SK-N-MC (cell line): ENCODE measurements at regions not wholly inside any gene's neighbourhood (a gene's known extent, or its start where the extent isn't known, plus 50 kb on each side); places are given as distances from the start of the nearest gene placed in this dataset.
"Not testable (repeated sequence)": the region's sequence is repeated elsewhere in the genome, so short reads cannot be mapped to it uniquely, and the experiment has no call there.

ENCODE experiments used
- DNase-seq: peaks from one replicate; pipeline ENCODE4 v3.0.0-alpha.2; 2011; ENCODE audit warnings: low read depth, low spot score
- H3K27ac ChIP-seq: fragments of 200-600 bp; sonication (generic); 2 replicates; pipeline ENCODE4 v1.5.1; 2016; ENCODE audit warnings: mixed run types
- H3K36me3 ChIP-seq: fragments of 200-600 bp; sonication (generic); 2 replicates; pipeline ENCODE4 v1.6.1; 2017; ENCODE audit warnings: antibody characterized with exemption, low read length, mixed read lengths; ENCODE audit not compliant: insufficient read depth
- H3K4me3 ChIP-seq: fragments of 200-600 bp; sonication (generic); 2 replicates; pipeline ENCODE4 v1.5.1; 2016
- H3K9ac ChIP-seq: fragments of 200-600 bp; sonication (generic); 2 replicates; pipeline ENCODE4 v1.8.0; 2017; ENCODE audit warnings: mixed run types, mixed read lengths; ENCODE audit not compliant: insufficient read length
- H3K9me3 ChIP-seq: fragments of 200-600 bp; sonication (generic); 2 replicates; pipeline ENCODE4 v1.6.1; 2017; ENCODE audit warnings: low read depth, mild to moderate bottlenecking, antibody characterized with exemption, low read length, moderate library complexity, mixed read lengths
- EZH2 ChIP-seq: fragments of 200-600 bp; sonication (generic); IDR thresholded peaks from one replicate; pipeline ENCODE4 v1.6.1; 2017; ENCODE audit warnings: antibody characterized with exemption
- FOXP2 ChIP-seq: optimal IDR thresholded peaks from 2 replicates; pipeline ENCODE3; 2011; ENCODE audit warnings: mild to moderate bottlenecking, moderate library complexity; ENCODE audit not compliant: insufficient read depth; ENCODE audit errors: extremely low read length, control extremely low read depth
- POLR2AphosphoS5 ChIP-seq: IDR thresholded peaks from 2 replicates; pipeline ENCODE4 v1.6.1; 2012; ENCODE audit warnings: mild to moderate bottlenecking, low read depth, low read length, borderline replicate concordance

DNA sequence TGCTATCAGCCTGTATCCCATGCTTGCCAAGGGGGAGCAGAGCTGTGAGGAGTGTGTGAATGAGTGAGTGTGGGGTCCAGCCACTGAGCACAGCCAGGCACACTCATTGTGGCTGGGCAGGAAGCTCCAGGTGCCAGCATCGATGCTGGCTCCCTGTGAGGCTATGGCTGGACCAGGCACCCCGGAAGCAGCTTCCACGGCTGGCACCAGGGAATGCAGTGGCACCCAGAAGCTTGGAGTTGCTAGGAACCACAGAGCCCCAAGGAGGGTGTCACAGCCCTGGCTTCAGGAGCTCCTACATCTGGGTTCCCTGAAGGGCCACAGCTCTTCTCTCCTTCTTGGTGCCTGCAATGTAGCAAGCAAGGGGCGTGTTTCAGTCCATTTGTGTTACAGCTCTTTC lies 625.9 kb upstream of the RAG2 start:
- H3K27ac ChIP-seq = no peak overlapping the region
- no peaks in the 10 kb centered on the region for H3K36me3 ChIP-seq
- TF ChIP-seq POLR2AphosphoS5 (no peak), EZH2 (no peak), FOXP2 (no peak)

DNA sequence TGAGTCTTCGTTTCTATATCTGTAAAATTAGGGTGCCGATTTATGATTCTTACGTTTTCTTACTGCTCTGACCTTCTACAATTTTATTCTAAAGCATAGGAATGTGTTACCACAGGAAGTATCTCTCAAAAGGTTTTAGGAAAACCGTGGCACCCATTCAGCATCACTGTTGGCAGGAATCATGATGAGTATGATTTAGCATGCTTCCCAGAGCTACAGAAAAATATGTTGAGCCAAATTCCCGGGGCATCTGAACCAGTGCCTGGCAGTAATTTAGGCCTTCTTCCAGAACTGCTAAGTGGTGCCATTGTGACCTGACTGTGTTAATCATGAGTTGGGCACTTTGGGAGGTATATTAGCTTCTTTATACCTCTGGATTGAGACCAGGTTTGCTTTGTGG lies 605.0 kb upstream of the RAG2 start:
- Histone ChIP-seq H3K27ac (no peak overlapping the region), H3K36me3 (no peaks in the 10 kb centered on the region), H3K9me3 (no peaks in the 10 kb centered on the region), H3K4me3 (no peak overlapping the region), H3K9ac (no peak overlapping the region)
- no peak for TF ChIP-seq EZH2
- TF ChIP-seq FOXP2 = no peak
- TF ChIP-seq POLR2AphosphoS5 = no peak
- DNase-seq = no peak

More for the DNA sequence above, 625.9 kb upstream of the RAG2 start:
- H3K9ac ChIP-seq = no peak overlapping the region
- H3K9me3 ChIP-seq = no peaks in the 10 kb centered on the region
- DNase-seq = no peak
- H3K4me3 ChIP-seq = no peak overlapping the region

DNA sequence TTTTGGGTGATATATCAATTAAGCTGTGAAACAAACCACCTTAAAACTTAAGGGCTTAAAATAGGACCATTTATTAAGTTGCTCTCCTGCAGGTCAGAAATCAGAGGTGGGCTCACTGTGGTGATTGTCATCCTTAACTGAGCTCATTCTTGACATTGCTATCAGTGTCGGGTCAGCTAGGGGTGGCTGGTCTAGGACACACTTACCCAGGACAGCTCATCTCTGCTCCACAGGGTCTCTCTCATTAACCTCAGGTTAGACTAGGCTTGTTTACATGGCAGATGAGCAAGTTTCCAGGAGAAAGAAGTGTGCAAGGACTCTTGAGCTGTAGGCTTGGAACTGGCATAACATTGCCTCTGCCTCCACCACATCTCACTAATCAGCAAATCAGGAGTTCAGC lies 601.0 kb upstream of the RAG2 start:
- no peak for TF ChIP-seq EZH2
- no peak for TF ChIP-seq POLR2AphosphoS5
- TF ChIP-seq FOXP2 = no peak
- Histone ChIP-seq H3K9ac (no peak overlapping the region), H3K36me3 (no peaks in the 10 kb centered on the region), H3K9me3 (no peaks in the 10 kb centered on the region), H3K4me3 (no peak overlapping the region), H3K27ac (no peak overlapping the region)
- DNase-seq = no peak

DNA sequence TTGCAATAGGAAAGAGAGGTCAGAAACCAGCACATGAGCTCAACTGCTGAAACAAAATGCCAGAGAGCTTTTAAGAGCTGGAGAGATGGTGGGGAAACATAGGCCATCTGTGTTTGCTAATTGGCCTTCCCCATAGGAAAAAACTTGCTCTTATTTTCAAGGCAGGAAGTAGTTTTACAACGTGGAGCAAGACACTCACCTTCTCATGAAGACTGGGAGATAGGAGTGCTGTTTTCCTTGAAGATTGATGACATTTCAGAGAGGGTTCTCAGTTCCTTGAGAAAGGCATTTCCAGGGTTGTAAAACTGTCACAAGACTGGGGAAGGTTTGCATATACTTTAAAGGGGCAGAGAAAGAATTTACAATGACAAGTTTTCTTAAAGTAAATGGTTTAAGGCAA lies 586.3 kb upstream of the RAG2 start:
- DNase-seq = no peak
- Histone ChIP-seq H3K9me3 (peaks cover 9% of the 10 kb centered on the region; the same call in 1 of the 2 replicates), H3K4me3 (no peak overlapping the region), H3K36me3 (no peaks in the 10 kb centered on the region), H3K27ac (no peak overlapping the region), H3K9ac (no peak overlapping the region)
- TF ChIP-seq EZH2 (no peak), POLR2AphosphoS5 (no peak), FOXP2 (no peak)

DNA sequence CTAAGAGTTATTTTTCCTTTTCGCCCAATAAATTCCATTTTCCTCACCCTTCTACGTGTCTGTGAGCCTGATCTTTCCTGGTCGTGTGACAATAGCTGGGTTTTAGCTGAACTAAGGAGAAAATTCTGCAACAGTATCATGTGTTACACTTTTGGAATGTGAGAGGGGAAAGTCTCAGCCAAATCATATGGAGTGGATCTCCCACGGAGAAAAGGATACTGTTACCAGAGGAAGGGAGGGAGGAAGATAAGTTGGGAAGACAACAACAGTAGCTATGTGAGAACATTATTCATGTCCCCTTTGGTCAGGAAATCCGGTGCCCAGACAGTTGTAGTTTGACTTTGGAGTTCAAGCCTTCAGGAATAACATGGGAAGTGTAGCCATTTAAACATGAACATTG lies 584.0 kb upstream of the RAG2 start:
- H3K4me3 ChIP-seq = no peak overlapping the region
- peaks cover 9% of the 10 kb centered on the region; the same call in 1 of the 2 replicates for H3K9me3 ChIP-seq
- TF ChIP-seq POLR2AphosphoS5 (no peak), FOXP2 (no peak), EZH2 (no peak)
- no peaks in the 10 kb centered on the region for H3K36me3 ChIP-seq
- no peak for DNase-seq
- H3K27ac ChIP-seq = no peak overlapping the region
- no peak overlapping the region for H3K9ac ChIP-seq

DNA sequence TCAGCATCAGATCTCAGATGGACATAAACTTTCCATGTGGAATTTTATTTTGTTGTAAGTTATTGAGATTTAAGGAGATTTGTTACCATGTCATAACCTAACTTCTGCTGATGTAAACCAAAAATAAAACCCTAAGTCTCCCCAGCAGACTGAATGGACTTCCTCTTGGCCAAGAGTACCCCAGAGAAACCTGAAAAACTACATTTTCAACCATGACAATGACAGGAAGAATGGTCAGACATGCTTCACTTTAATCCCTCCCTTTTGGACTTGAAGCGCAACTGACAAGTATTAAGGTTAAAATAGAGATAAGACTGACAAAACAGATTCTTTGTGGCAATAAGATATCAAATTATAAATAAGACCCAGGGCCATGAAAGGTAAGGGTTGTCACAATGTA lies 579.7 kb upstream of the RAG2 start:
- no peak overlapping the region for H3K9ac ChIP-seq
- H3K27ac ChIP-seq = no peak overlapping the region
- no peaks in the 10 kb centered on the region for H3K36me3 ChIP-seq
- no peak for DNase-seq
- TF ChIP-seq EZH2 = no peak
- TF ChIP-seq POLR2AphosphoS5 = no peak
- no peak for TF ChIP-seq FOXP2
- H3K4me3 ChIP-seq = no peak overlapping the region
- peaks cover 9% of the 10 kb centered on the region; the same call in 1 of the 2 replicates for H3K9me3 ChIP-seq

DNA sequence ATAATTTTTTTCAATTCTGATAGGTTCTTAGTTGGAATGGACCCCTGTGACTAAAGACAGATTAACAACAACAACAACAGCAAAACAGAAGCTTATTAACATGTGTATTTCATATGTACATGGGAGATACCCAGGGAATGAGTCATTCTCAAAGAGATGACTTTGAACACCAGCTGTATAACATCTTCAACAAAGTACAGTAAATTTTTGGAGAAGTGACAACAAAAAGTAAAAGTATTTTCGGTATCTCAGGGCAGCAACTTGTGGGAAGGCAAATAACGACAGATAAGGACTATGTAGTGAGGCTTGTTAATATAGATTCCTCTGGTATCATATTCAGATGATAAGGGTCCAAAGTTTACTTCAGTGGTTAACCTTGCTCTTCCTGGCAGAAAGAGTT lies 573.4 kb upstream of the RAG2 start:
- H3K9me3 ChIP-seq = no peaks in the 10 kb centered on the region
- no peak for DNase-seq
- H3K27ac ChIP-seq = no peak overlapping the region; the same call in 1 of the 2 replicates
- no peaks in the 10 kb centered on the region for H3K36me3 ChIP-seq
- TF ChIP-seq POLR2AphosphoS5 (no peak), FOXP2 (no peak), EZH2 (no peak)
- H3K9ac ChIP-seq = no peak overlapping the region
- no peak overlapping the region for H3K4me3 ChIP-seq

DNA sequence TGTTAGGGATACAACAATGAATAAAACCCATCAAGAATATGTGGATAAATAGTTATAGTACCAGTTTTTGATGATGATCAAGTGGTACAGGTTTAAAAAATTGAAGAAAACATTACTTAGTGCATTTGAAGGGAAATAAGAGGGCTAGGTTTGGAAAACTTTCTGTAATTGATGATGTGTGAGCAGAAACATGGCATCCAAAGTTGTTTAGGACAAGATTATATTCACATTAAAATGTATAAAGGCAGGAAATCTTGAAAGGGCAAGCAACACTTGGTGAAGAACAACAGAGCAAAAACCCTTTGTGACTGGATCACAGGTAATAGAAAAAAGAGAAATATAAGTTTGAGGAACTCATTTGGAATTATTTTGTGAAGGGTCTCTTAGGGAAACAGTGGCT lies 572.3 kb upstream of the RAG2 start:
- TF ChIP-seq EZH2 (no peak), POLR2AphosphoS5 (no peak), FOXP2 (no peak)
- Histone ChIP-seq H3K36me3 (no peaks in the 10 kb centered on the region), H3K9ac (no peak overlapping the region), H3K4me3 (no peak overlapping the region), H3K27ac (no peak overlapping the region), H3K9me3 (no peaks in the 10 kb centered on the region)
- no peak for DNase-seq

DNA sequence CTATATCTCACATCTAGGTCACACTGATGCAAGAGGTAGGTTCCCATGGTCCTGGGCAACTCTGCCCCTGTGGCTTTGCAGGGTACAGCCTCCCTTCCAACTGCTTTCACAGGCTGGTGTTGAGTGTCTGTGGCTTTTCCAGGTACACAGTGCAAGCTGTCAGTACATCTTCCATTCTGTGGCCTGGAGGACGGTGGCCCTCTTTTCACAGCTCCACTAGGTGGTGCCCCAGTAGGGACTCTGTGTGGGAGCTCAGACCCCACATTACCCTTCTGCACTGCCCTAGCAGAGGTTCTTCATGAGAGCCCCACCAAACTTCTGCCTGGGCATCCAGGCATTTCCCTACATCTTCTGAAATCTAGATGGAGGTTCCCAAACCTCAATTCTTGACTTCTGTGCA lies 547.4 kb upstream of the RAG2 start:
- not testable (repeated sequence) for H3K4me3 ChIP-seq, H3K9me3 ChIP-seq, H3K9ac ChIP-seq, H3K27ac ChIP-seq, H3K36me3 ChIP-seq, DNase-seq
